OCI-LY7 (cell line): ENCODE measurements at regions not wholly inside any gene's neighbourhood (a gene's known extent, or its start where the extent isn't known, plus 50 kb on each side); places are given as distances from the start of the nearest gene placed in this dataset.

Source experiments
- BruUV-seq: library from RNA; stranded (reverse); fragments of 400-500 nt; replicated peaks from 2 replicates; lab custom pipeline; 2021; lab: Mats Ljungman, UMichigan
- CTCF ChIA-PET: fragments of 300-600 bp; sonication (Branson Sonifier 250); formaldehyde crosslinking; loops from one replicate; lab custom pipeline; 2022; ENCODE audit warnings: antibody characterized with exemption; ENCODE audit not compliant: unreplicated experiment; lab: Charles Lee
- POLR2A ChIA-PET: fragments of 300-600 bp; sonication (Branson Sonifier 250); formaldehyde crosslinking; loops from one replicate; lab custom pipeline; 2022; ENCODE audit warnings: antibody characterized with exemption; lab: Charles Lee
- DNase-seq: peaks from one replicate; pipeline ENCODE4 v3.0.0-alpha.2; 2015; ENCODE audit warnings: low spot score
- H2AFZ ChIP-seq: fragments of 200-600 bp; sonication (generic), shearing (Covaris generic); 2 replicates; pipeline ENCODE4 v1.6.1; 2014; ENCODE audit warnings: mild to moderate bottlenecking, antibody characterized with exemption, low read length, moderate library complexity
- H3K27ac ChIP-seq: fragments of 200-600 bp; sonication (generic); 2 replicates; pipeline ENCODE4 v1.5.1; 2014; ENCODE audit warnings: mixed run types, low read depth, mild to moderate bottlenecking, moderate library complexity, low read length, inconsistent platforms; ENCODE audit not compliant: poor library complexity, severe bottlenecking
- H3K36me3 ChIP-seq: fragments of 200-600 bp; sonication (generic); 2 replicates; pipeline ENCODE4 v1.6.1; 2014; ENCODE audit warnings: mild to moderate bottlenecking, antibody characterized with exemption, low read length, moderate library complexity, mixed read lengths; ENCODE audit not compliant: insufficient read depth
- H3K4me1 ChIP-seq: fragments of 200-600 bp; sonication (generic); 2 replicates; pipeline ENCODE4 v1.5.1; 2014; ENCODE audit warnings: mild to moderate bottlenecking, low read length; ENCODE audit not compliant: insufficient read depth, poor library complexity, severe bottlenecking
- H3K4me2 ChIP-seq: fragments of 200-600 bp; sonication (generic); 2 replicates; pipeline ENCODE4 v1.6.1; 2014; ENCODE audit warnings: mild to moderate bottlenecking, low read length
- H3K4me3 ChIP-seq: fragments of 200-600 bp; sonication (generic); 2 replicates; pipeline ENCODE4 v1.5.1; 2014; ENCODE audit warnings: mild to moderate bottlenecking, low read depth, low read length; ENCODE audit not compliant: poor library complexity, severe bottlenecking
- H3K79me2 ChIP-seq: fragments of 200-600 bp; sonication (generic); 2 replicates; pipeline ENCODE4 v1.6.1; 2016; ENCODE audit warnings: low read depth, mild to moderate bottlenecking, low read length, moderate library complexity, mixed read lengths; ENCODE audit not compliant: insufficient read depth
- H3K9me2 ChIP-seq: fragments of 200-600 bp; sonication (generic); 2 replicates; pipeline ENCODE4 v1.6.1; 2016; ENCODE audit warnings: mild to moderate bottlenecking, low read length, mixed read lengths; ENCODE audit not compliant: insufficient read depth
- H3K9me3 ChIP-seq: fragments of 200-600 bp; sonication (generic); 2 replicates; pipeline ENCODE4 v1.6.1; 2014; ENCODE audit warnings: mild to moderate bottlenecking, mixed run types, low read length, mixed read lengths
- H4K20me1 ChIP-seq: fragments of 200-600 bp; sonication (generic); 2 replicates; pipeline ENCODE4 v1.6.1; 2014; ENCODE audit warnings: mild to moderate bottlenecking, antibody characterized with exemption, low read length, moderate library complexity, mixed read lengths; ENCODE audit not compliant: insufficient read depth
- EZH2phosphoT487 ChIP-seq: fragments of 200-600 bp; sonication (generic); IDR thresholded peaks from 2 replicates; pipeline ENCODE4 v1.6.1; 2018; ENCODE audit warnings: low read depth, borderline replicate concordance, mild to moderate bottlenecking, mixed run types, antibody characterized with exemption, low read length, moderate library complexity, mixed read lengths
- intact Hi-C: fragments of 100-400 bp; cut with micrococcal nuclease; formaldehyde crosslinking; loops from one replicate; pipeline ENCODE4 v1.10.0; 2022; ENCODE audit not compliant: unreplicated experiment
- TF ChIP-seq, protein P1 (sequence below): fragments of 200-600 bp; sonication (generic); conservative IDR thresholded peaks from 2 replicates; pipeline ENCODE4 v1.5.1; 2014; ENCODE audit warnings: mild to moderate bottlenecking, antibody characterized with exemption, low read length, moderate library complexity, mixed read lengths

DNA sequence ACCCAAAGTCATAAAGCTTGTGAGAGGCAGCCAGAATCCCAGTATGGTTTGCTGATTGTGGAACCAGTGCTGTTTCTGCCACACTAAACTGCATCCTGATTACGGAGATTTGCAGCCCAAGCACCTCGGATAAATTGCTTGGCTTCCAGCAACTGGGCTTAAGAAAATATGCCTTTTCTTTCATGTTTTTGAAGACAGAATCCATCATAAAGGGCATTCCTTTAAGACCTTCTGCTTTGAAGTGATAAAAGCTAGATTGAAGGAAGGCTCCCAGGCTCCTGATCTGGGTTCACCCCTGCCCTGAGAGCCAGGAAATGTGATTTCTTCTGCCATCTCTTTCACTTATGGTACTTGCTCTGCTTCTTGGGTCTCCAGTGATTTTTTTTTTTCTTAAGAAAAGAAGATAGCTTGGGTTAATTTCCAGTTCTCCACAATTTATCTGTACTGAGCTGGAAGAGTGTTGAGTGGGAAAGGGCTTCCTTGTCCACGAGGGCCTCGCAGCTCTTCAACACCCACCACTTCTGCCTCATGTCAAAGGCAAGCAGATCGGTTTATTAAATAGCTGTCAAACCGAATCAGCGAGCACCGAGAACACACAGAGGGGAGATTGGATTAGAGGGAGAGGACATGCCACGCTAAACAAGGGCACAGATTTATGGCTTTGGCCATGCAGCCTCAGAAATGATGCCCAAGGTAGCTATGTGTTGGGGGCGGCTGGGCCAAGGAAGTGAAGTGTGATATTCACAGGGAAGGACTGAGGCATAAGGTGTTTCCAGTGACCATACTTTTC is 94.9 kb upstream of the TBX20 start:
- no peaks in the 10 kb centered on the region for H3K9me3 ChIP-seq
- H3K9me2 ChIP-seq, result no peaks in the 10 kb centered on the region
- ChIA-PET CTCF (no interaction called here), POLR2A (interaction anchor here (0.8 to 1.1 kb wide), 2 partner anchors 8 to 22 kb away, joined by 3 read pairs; no protein-coding TSS in a partner anchor)
- H3K36me3 ChIP-seq, result no peaks in the 10 kb centered on the region
- TF ChIP-seq EZH2phosphoT487, result no peak
- TF ChIP-seq, protein P1, sequence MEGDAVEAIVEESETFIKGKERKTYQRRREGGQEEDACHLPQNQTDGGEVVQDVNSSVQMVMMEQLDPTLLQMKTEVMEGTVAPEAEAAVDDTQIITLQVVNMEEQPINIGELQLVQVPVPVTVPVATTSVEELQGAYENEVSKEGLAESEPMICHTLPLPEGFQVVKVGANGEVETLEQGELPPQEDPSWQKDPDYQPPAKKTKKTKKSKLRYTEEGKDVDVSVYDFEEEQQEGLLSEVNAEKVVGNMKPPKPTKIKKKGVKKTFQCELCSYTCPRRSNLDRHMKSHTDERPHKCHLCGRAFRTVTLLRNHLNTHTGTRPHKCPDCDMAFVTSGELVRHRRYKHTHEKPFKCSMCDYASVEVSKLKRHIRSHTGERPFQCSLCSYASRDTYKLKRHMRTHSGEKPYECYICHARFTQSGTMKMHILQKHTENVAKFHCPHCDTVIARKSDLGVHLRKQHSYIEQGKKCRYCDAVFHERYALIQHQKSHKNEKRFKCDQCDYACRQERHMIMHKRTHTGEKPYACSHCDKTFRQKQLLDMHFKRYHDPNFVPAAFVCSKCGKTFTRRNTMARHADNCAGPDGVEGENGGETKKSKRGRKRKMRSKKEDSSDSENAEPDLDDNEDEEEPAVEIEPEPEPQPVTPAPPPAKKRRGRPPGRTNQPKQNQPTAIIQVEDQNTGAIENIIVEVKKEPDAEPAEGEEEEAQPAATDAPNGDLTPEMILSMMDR, result no peak
- no TSS peak for BruUV-seq
- H3K4me1 ChIP-seq, result no peaks in the 10 kb centered on the region
- no peak overlapping the region for H3K27ac ChIP-seq
- no peak overlapping the region for H3K4me2 ChIP-seq
- no peak for DNase-seq
- no peak overlapping the region for H3K4me3 ChIP-seq
- no peaks in the 10 kb centered on the region for H3K79me2 ChIP-seq
- no peaks in the 10 kb centered on the region for H4K20me1 ChIP-seq
- intact Hi-C loops, result no loop called here
- H2AFZ ChIP-seq, result no peak overlapping the region

GRCh38 chr7:35342786-35343185 is 88.9 kb upstream of the TBX20 start:
- POLR2A ChIA-PET, result interaction anchor here (0.6 to 1.5 kb wide), 4 partner anchors 15 to 89 kb away, joined by 3 to 6 read pairs (median 4); no protein-coding TSS in a partner anchor
- Histone ChIP-seq H3K9me3 (no peaks in the 10 kb centered on the region), H2AFZ (no peak overlapping the region), H3K4me2 (no peak overlapping the region), H3K36me3 (no peaks in the 10 kb centered on the region), H3K9me2 (no peaks in the 10 kb centered on the region), H3K79me2 (no peaks in the 10 kb centered on the region), H4K20me1 (no peaks in the 10 kb centered on the region), H3K4me1 (no peaks in the 10 kb centered on the region), H3K4me3 (no peak overlapping the region), H3K27ac (no peak overlapping the region)
- intact Hi-C loops, result no loop called here
- CTCF ChIA-PET, result no interaction called here
- DNase-seq, result no peak
- no TSS peak for BruUV-seq
- TF ChIP-seq, protein P1, result no peak
- TF ChIP-seq EZH2phosphoT487, result no peak

DNA sequence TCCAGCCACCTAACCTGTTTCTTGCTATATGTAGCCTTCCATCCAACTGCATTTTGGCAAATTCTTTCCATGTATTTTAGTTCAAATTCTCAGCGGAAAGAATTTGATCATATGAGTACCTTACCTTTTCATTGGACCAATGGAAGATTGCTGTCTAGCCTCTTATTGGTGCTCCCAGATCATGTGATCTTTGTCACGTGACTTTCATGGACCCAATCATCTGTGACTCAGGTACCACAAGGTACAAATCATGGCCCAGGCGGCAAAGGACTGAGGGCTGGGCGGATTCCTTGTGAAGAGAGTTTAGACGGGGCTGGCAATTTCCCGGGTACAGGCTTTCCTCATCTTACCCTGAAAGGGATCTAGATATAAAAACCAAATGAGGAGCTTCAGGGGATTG is 85.9 kb upstream of the TBX20 start:
- TF ChIP-seq, protein P1, result no peak
- TF ChIP-seq EZH2phosphoT487, result no peak
- Histone ChIP-seq H4K20me1 (no peaks in the 10 kb centered on the region), H3K36me3 (no peaks in the 10 kb centered on the region), H3K9me2 (no peaks in the 10 kb centered on the region), H3K79me2 (no peaks in the 10 kb centered on the region), H3K27ac (no peak overlapping the region), H3K4me2 (no peak overlapping the region), H3K4me1 (no peaks in the 10 kb centered on the region), H3K9me3 (no peaks in the 10 kb centered on the region), H2AFZ (no peak overlapping the region), H3K4me3 (no peak overlapping the region)
- intact Hi-C loops, result no loop called here
- POLR2A ChIA-PET, result interaction anchor here (0.9 kb wide), 1 partner anchor 9 kb away, joined by 3 read pairs; no protein-coding TSS in a partner anchor
- no TSS peak for BruUV-seq
- CTCF ChIA-PET, result no interaction called here
- no peak for DNase-seq
